ENCODE measurements at regions not wholly inside any gene's neighbourhood (a gene's known extent, or its start where the extent isn't known, plus 50 kb on each side); places are given as distances from the start of the nearest gene placed in this dataset.

DNA sequence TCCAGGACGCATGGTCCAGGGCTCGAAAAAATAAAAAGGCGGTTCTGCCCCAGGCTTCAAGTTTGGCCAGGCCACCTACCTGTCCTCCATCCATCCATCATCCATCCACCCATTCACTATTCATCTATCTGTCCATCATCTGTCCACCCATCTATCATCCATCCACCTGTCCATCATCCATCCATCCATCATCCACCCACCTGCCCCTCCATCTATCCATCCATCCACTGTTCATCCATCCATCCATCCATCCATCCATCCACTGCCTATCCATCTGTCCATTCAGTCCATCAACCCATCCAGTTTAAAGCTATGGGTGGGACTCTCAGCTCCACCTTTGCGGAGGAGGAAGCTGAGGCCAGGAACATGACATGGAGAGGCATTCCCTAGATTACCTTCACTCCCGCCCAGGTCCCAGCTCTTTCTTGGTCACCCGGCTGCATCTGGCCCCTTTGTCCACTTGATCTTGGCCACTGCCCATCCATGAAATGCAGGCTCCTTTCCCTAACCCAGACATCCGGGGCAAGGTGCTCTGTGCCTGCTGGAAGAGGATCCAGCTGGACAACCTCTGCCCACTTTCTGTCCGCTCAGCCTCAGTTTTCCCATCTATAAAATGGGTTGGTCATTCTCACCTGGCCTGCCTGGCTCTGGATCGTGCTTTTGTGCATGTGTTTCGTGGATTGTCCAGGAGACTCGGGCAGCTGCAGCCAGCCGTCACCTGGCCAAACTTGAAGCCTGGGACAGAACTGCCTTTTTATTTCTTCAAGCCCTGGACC is 236.0 kb upstream of the CIBAR2 start:
- FAIRE-seq (no peak), DNase-seq (ENCODE audit: low read depth) (no peak)
- H4K20me1 ChIP-seq (ENCODE audit: insufficient read depth, low read length), result peaks cover 89% of the 10 kb centered on the region

DNA sequence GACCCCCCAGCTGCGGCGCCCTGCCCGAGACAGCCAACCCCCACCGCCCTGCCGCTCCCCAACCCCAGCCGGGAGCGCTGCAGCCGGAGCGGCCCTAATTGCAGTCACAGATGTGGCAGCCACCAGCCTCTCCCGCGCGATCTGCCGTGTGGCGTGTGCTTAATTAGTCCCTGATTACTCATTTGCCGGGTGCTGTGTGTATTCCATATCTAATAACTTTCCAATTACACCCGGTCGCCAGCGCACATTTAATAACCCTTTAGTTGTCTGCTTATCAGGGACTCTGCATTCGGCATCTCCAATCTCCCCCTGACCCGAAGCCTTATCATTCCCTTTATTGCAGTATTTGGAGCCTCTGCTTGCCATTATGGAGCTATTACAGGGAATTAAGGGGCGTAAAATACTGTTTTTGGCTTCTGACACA is 236.7 kb upstream of the CIBAR2 start:
- peaks cover 14% of the 10 kb centered on the region for H3K27me3 Mint-ChIP-seq (ENCODE audit: low read depth, unreplicated experiment)
- no peak overlapping the region for H3K27ac Mint-ChIP-seq (ENCODE audit: unreplicated experiment)
- no peaks in the 10 kb centered on the region for H3K79me2 ChIP-seq (ENCODE audit: insufficient read depth, low read length)
- H3K9ac ChIP-seq (ENCODE audit: low read length), result no peak overlapping the region
- H2AFZ ChIP-seq (ENCODE audit: low read depth, low read length), result no peak overlapping the region
- H3K27me3 ChIP-seq (ENCODE audit: insufficient read depth, low read length), result peaks cover 7% of the 10 kb centered on the region
- no peak overlapping the region for H3K27ac ChIP-seq (ENCODE audit: low read depth, low read length)
- peaks cover 89% of the 10 kb centered on the region for H4K20me1 ChIP-seq (ENCODE audit: insufficient read depth, low read length)
- H3K4me2 ChIP-seq (ENCODE audit: low read length), result no peak overlapping the region
- TF ChIP-seq, protein P1, sequence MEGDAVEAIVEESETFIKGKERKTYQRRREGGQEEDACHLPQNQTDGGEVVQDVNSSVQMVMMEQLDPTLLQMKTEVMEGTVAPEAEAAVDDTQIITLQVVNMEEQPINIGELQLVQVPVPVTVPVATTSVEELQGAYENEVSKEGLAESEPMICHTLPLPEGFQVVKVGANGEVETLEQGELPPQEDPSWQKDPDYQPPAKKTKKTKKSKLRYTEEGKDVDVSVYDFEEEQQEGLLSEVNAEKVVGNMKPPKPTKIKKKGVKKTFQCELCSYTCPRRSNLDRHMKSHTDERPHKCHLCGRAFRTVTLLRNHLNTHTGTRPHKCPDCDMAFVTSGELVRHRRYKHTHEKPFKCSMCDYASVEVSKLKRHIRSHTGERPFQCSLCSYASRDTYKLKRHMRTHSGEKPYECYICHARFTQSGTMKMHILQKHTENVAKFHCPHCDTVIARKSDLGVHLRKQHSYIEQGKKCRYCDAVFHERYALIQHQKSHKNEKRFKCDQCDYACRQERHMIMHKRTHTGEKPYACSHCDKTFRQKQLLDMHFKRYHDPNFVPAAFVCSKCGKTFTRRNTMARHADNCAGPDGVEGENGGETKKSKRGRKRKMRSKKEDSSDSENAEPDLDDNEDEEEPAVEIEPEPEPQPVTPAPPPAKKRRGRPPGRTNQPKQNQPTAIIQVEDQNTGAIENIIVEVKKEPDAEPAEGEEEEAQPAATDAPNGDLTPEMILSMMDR (IDR thresholded peaks at IDR 0.05; ENCODE audit: insufficient read depth, low read depth, low read length), result no peak
- no peak for TF ChIP-seq EZH2 (IDR thresholded peaks at IDR 0.05; ENCODE audit: insufficient read depth, low read length)
- peaks cover 1% of the 10 kb centered on the region for H3K4me1 ChIP-seq (ENCODE audit: insufficient read depth, low read length)
- peaks cover 7% of the 10 kb centered on the region for H3K4me1 Mint-ChIP-seq (ENCODE audit: low read depth, unreplicated experiment)
- no peak for FAIRE-seq
- peaks cover 10% of the 10 kb centered on the region for H3K9me3 Mint-ChIP-seq (ENCODE audit: unreplicated experiment)
- DNase-seq (ENCODE audit: low read depth), result no peak
- H3K36me3 Mint-ChIP-seq (ENCODE audit: low read depth, unreplicated experiment), result peaks cover 5% of the 10 kb centered on the region
- no peak overlapping the region for H3K4me3 ChIP-seq (ENCODE audit: insufficient read depth, low read depth, low read length)
- H3K4me3 Mint-ChIP-seq (ENCODE audit: unreplicated experiment), result no peak overlapping the region
- no peaks in the 10 kb centered on the region for H3K36me3 ChIP-seq (ENCODE audit: insufficient read depth, low read length)
- peaks cover 6% of the 10 kb centered on the region for H3K9me3 ChIP-seq (ENCODE audit: insufficient read depth, low read depth, low read length)

More for the DNA sequence above, 236.0 kb upstream of the CIBAR2 start:
- no peak overlapping the region for H3K27ac ChIP-seq (ENCODE audit: low read depth, low read length)
- Mint-ChIP-seq H3K27ac (ENCODE audit: unreplicated experiment) (no peak overlapping the region), H3K4me3 (ENCODE audit: unreplicated experiment) (no peak overlapping the region), H3K27me3 (ENCODE audit: low read depth, unreplicated experiment) (peaks cover 20% of the 10 kb centered on the region), H3K9me3 (ENCODE audit: unreplicated experiment) (peaks cover 9% of the 10 kb centered on the region), H3K4me1 (ENCODE audit: low read depth, unreplicated experiment) (peaks cover 7% of the 10 kb centered on the region), H3K36me3 (ENCODE audit: low read depth, unreplicated experiment) (peaks cover 2% of the 10 kb centered on the region)
- H3K9me3 ChIP-seq (ENCODE audit: insufficient read depth, low read depth, low read length), result peaks cover 6% of the 10 kb centered on the region
- H3K9ac ChIP-seq (ENCODE audit: low read length), result no peak overlapping the region
- no peak overlapping the region for H2AFZ ChIP-seq (ENCODE audit: low read depth, low read length)
- H3K4me1 ChIP-seq (ENCODE audit: insufficient read depth, low read length), result no peaks in the 10 kb centered on the region
- peaks cover 7% of the 10 kb centered on the region for H3K27me3 ChIP-seq (ENCODE audit: insufficient read depth, low read length)
- no peaks in the 10 kb centered on the region for H3K36me3 ChIP-seq (ENCODE audit: insufficient read depth, low read length)
- no peak overlapping the region for H3K4me2 ChIP-seq (ENCODE audit: low read length)
- TF ChIP-seq, protein P1 (IDR thresholded peaks at IDR 0.05; ENCODE audit: insufficient read depth, low read depth, low read length), result no peak
- TF ChIP-seq EZH2 (IDR thresholded peaks at IDR 0.05; ENCODE audit: insufficient read depth, low read length), result no peak
- no peaks in the 10 kb centered on the region for H3K79me2 ChIP-seq (ENCODE audit: insufficient read depth, low read length)
- H3K4me3 ChIP-seq (ENCODE audit: insufficient read depth, low read depth, low read length), result no peak overlapping the region
